ENCODE measurements at regions not wholly inside any gene's neighbourhood (a gene's known extent, or its start where the extent isn't known, plus 50 kb on each side); places are given as distances from the start of the nearest gene placed in this dataset.

- no peak overlapping the region for H3K27ac ChIP-seq
- H3K4me1 ChIP-seq, result no peaks in the 10 kb centered on the region
- H3K36me3 ChIP-seq, result no peaks in the 10 kb centered on the region
- H3K9me3 ChIP-seq, result no peaks in the 10 kb centered on the region
- no peak for DNase-seq
- no peak overlapping the region for H3K4me3 ChIP-seq
- H3K27me3 ChIP-seq, result peaks cover 0 to 32% of the 10 kb centered on the region in 2 donors
- intact Hi-C loops (cut with DNase I; ENCODE audit: low total_unique reads), result no loop called here
- TF ChIP-seq, protein P1, sequence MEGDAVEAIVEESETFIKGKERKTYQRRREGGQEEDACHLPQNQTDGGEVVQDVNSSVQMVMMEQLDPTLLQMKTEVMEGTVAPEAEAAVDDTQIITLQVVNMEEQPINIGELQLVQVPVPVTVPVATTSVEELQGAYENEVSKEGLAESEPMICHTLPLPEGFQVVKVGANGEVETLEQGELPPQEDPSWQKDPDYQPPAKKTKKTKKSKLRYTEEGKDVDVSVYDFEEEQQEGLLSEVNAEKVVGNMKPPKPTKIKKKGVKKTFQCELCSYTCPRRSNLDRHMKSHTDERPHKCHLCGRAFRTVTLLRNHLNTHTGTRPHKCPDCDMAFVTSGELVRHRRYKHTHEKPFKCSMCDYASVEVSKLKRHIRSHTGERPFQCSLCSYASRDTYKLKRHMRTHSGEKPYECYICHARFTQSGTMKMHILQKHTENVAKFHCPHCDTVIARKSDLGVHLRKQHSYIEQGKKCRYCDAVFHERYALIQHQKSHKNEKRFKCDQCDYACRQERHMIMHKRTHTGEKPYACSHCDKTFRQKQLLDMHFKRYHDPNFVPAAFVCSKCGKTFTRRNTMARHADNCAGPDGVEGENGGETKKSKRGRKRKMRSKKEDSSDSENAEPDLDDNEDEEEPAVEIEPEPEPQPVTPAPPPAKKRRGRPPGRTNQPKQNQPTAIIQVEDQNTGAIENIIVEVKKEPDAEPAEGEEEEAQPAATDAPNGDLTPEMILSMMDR (IDR thresholded peaks at IDR 0.05), result no peak
These were observed 140.9 kb upstream of the IQSEC1 start for GRCh38 chr3:13213911-13214846.

GRCh38 chr3:13213490-13213889, 140.3 kb upstream of the IQSEC1 start:
- peaks cover 0 to 39% of the 10 kb centered on the region in 2 donors for H3K27me3 ChIP-seq
- no peaks in the 10 kb centered on the region for H3K9me3 ChIP-seq
- H3K36me3 ChIP-seq, result no peaks in the 10 kb centered on the region
- DNase-seq, result no peak
- no peak overlapping the region for H3K4me3 ChIP-seq
- H3K27ac ChIP-seq, result no peak overlapping the region
- intact Hi-C loops (cut with DNase I; ENCODE audit: low total_unique reads), result no loop called here
- H3K4me1 ChIP-seq, result no peaks in the 10 kb centered on the region
- TF ChIP-seq, protein P1 (IDR thresholded peaks at IDR 0.05), result no peak

GRCh38 chr3:13211605-13212210, 138.5 kb upstream of the IQSEC1 start:
- TF ChIP-seq, protein P1 (IDR thresholded peaks at IDR 0.05), result no peak
- DNase-seq, result no peak

GRCh38 chr3:13210221-13210975, 137.2 kb upstream of the IQSEC1 start:
- Histone ChIP-seq H3K27ac (no peak overlapping the region), H3K27me3 (peaks cover 0 to 54% of the 10 kb centered on the region in 2 donors), H3K4me3 (no peak overlapping the region), H3K9me3 (no peaks in the 10 kb centered on the region), H3K36me3 (no peaks in the 10 kb centered on the region), H3K4me1 (no peaks in the 10 kb centered on the region)
- intact Hi-C loops (cut with DNase I; ENCODE audit: low total_unique reads), result no loop called here
- TF ChIP-seq, protein P1 (IDR thresholded peaks at IDR 0.05), result no peak
- no peak for DNase-seq

More at GRCh38 chr3:13211605-13212210, 138.5 kb upstream of the IQSEC1 start:
- H3K27ac ChIP-seq, result no peak overlapping the region
- H3K9me3 ChIP-seq, result no peaks in the 10 kb centered on the region
- H3K4me1 ChIP-seq, result no peaks in the 10 kb centered on the region
- intact Hi-C loops (cut with DNase I; ENCODE audit: low total_unique reads), result no loop called here
- H3K36me3 ChIP-seq, result no peaks in the 10 kb centered on the region
- H3K27me3 ChIP-seq, result peaks cover 0 to 55% of the 10 kb centered on the region in 2 donors
- no peak overlapping the region for H3K4me3 ChIP-seq

DNA sequence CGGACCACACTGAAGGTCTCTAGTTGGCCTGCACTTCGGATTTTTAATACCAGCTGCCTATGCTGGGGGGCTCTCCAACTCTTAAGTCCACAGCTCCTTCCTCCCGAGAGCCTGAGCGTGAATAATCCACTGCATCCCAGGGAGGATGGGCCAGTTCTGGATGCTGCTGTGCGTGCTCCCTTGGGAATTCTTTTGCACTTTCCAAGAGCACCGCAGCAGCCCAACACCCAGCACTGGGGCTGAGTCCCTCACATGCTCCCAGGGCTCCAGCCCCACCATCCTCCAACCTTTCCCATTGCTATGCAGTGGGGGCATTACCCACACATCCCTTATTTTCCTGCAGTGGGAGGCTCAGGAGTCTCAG, 136.4 kb upstream of the IQSEC1 start:
- no peaks in the 10 kb centered on the region for H3K4me1 ChIP-seq
- TF ChIP-seq, protein P1 (IDR thresholded peaks at IDR 0.05), result no peak
- no peaks in the 10 kb centered on the region for H3K9me3 ChIP-seq
- no peak overlapping the region for H3K27ac ChIP-seq
- no peaks in the 10 kb centered on the region for H3K36me3 ChIP-seq
- H3K27me3 ChIP-seq, result peaks cover 0 to 59% of the 10 kb centered on the region in 2 donors
- H3K4me3 ChIP-seq, result no peak overlapping the region
- intact Hi-C loops (cut with DNase I; ENCODE audit: low total_unique reads), result no loop called here
- no peak for DNase-seq

Data from tibial artery (tissue), 4 donors.